Omental fat pad (tissue), 3 donors: ENCODE measurements at regions not wholly inside any gene's neighbourhood (a gene's known extent, or its start where the extent isn't known, plus 50 kb on each side); places are given as distances from the start of the nearest gene placed in this dataset.

Source experiments
- ATAC-seq: fragments of 150-250 bp; one replicate; pipeline ENCODE4 v1.9.1; 2016; ENCODE audit warnings: mild to moderate bottlenecking, moderate library complexity; ENCODE audit not compliant: low FRiP score
- DNase-seq: peaks from one replicate; pipeline ENCODE4 v3.0.0-alpha.2; 2019; ENCODE audit warnings: low spot score
- CTCF ChIP-seq, 3 donors: fragments of 450-650 bp; IDR thresholded peaks; one replicate each; pipeline ENCODE4 v1.5.1; 2016 to 2017; ENCODE audit warnings: antibody characterized with exemption in 3 of 3, mild to moderate bottlenecking in 3 of 3, moderate library complexity in 2 of 3

DNA sequence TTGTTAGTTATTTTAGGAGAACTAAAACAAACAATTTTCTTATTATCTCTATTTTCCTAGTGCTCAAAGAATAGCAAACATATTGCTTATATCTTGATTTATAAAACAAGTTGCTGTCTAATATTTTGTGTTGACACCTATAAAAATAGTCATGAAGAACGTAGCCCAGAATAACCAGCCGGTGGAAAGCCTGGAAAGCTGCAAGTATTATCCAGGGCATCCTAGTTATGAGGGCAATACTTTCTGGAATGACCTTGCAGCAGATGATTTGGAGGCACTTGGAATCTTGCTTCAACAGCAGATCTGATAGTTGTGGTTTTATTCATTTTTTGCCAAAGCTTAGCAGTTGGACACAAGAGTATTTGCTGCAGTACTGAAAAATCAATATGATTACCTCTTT, 948.7 kb downstream of the LRFN5 start:
- no peak for TF ChIP-seq CTCF (IDR thresholded peaks at IDR 0.05)
- ATAC-seq = no peak
- no peak for DNase-seq

DNA sequence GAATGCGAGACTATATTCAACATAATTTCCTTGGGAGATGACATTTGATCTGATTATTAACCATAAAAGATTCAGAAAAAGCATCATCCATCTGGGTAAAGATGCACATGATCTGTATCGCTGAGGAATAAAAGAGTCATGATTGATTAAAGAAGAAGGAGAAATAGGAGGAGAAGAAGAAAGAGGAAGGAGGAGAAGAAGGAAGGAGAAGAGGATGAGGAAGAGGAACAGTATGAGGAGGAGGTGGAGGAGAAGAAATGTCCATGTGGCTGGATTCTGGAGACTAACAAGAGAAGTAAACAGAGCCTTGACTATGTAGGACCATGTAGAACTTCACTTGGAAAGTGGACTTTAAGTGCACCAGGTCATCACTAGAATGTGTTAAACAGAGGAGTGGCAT, 947.4 kb downstream of the LRFN5 start:
- no peak for DNase-seq
- ATAC-seq = no peak

DNA sequence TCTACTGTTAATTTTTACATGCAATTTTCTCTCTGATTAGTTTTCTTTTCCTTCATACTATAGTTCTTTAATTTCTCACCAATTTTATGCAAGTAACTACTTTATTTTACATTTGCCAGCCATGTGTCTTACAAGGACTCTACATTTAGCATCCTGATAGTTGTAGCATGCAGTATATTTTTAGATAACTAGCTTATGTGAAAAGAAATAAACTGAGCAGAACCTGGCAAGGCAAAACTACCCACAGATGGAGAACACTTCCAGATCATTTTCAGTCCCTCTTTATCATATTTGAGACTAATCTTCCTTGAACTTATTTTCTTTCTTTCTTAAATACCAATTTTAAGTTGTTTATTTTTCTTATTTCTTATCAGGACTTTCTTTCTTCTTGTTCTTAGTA, 943.6 kb downstream of the LRFN5 start:
- ATAC-seq = no peak
- no peak for TF ChIP-seq CTCF (IDR thresholded peaks at IDR 0.05)
- no peak for DNase-seq

More for the DNA sequence above, 947.4 kb downstream of the LRFN5 start:
- no peak for TF ChIP-seq CTCF (IDR thresholded peaks at IDR 0.05)

DNA sequence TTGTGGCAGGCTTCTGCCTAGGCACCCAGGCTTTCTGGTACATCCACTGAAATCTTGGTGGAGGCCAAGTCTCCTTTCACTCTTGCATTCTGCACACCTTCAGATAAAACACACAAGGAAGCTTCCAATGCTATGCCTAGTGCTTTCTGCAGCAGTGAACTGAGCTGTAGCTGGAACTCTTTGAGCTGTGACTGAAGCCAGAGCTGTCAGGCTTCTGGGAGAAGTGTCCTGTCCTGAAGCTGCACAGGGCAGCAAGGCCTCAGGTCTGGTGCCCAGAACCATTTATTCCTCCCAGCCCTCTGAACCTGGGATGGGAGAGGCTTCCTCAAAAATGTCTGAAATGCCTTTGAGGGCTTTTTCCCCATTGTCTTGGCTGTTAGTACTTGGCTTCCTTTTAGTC, 941.7 kb downstream of the LRFN5 start:
- ATAC-seq = no peak
- DNase-seq = no peak
- TF ChIP-seq CTCF (IDR thresholded peaks at IDR 0.05) = no peak

DNA sequence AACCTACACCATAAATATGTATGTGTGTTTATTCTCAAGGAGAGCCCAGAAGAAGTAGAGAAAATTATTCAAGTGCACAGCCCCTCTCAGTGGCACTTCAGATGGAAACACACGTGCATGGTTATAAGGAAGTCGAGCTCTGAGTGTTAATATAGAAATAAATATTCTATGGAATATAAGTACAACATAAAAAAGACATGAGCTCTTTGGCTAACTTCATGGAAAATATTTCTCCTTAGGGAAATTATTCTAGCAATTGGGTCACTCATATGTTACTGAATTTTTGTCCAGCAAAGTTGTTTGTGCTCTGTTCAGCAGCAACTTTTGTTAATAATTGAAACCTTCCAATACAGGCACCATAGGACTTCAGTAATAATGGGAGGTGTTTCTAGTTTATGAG, 939.0 kb downstream of the LRFN5 start:
- no peak for DNase-seq
- no peak for ATAC-seq
- no peak for TF ChIP-seq CTCF (IDR thresholded peaks at IDR 0.05)

- no peak for TF ChIP-seq CTCF (IDR thresholded peaks at IDR 0.05)
- ATAC-seq (no peak), DNase-seq (no peak)
These were observed 934.9 kb downstream of the LRFN5 start for GRCh38 chr14:42541535-42542001.

GRCh38 chr14:42535397-42535796, 928.7 kb downstream of the LRFN5 start:
- no peak for TF ChIP-seq CTCF (IDR thresholded peaks at IDR 0.05)
- ATAC-seq (no peak), DNase-seq (no peak)
